ENCODE measurements at regions not wholly inside any gene's neighbourhood (a gene's known extent, or its start where the extent isn't known, plus 50 kb on each side); places are given as distances from the start of the nearest gene placed in this dataset.

DNA sequence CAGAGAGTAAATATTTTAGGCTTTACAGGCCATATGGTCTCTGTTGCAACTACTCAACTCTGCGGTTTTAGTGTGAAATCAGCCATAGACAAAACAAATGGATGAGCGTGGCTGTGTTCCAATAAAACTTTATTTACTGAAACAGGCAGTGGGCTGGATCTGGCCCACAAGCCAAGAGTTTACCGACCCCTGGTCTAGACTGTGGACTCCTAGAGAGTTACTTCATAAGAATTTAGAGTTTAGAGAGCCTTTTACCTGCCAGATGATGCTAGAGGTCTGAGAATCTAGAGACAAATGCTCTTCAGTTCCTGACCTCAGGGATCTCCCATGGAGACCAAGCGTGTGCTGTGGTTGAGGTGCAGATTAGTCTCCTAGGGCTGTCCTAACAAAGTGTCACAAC is 174.8 kb downstream of the PTEN start:
- TF ChIP-seq, protein P1, sequence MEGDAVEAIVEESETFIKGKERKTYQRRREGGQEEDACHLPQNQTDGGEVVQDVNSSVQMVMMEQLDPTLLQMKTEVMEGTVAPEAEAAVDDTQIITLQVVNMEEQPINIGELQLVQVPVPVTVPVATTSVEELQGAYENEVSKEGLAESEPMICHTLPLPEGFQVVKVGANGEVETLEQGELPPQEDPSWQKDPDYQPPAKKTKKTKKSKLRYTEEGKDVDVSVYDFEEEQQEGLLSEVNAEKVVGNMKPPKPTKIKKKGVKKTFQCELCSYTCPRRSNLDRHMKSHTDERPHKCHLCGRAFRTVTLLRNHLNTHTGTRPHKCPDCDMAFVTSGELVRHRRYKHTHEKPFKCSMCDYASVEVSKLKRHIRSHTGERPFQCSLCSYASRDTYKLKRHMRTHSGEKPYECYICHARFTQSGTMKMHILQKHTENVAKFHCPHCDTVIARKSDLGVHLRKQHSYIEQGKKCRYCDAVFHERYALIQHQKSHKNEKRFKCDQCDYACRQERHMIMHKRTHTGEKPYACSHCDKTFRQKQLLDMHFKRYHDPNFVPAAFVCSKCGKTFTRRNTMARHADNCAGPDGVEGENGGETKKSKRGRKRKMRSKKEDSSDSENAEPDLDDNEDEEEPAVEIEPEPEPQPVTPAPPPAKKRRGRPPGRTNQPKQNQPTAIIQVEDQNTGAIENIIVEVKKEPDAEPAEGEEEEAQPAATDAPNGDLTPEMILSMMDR (IDR thresholded peaks at IDR 0.05), result no peak
- no peak for TF ChIP-seq ZFX (IDR thresholded peaks at IDR 0.05; ENCODE audit: borderline replicate concordance)

All from 22Rv1 (cell line).